ENCODE measurements at regions not wholly inside any gene's neighbourhood (a gene's known extent, or its start where the extent isn't known, plus 50 kb on each side); places are given as distances from the start of the nearest gene placed in this dataset.

DNA sequence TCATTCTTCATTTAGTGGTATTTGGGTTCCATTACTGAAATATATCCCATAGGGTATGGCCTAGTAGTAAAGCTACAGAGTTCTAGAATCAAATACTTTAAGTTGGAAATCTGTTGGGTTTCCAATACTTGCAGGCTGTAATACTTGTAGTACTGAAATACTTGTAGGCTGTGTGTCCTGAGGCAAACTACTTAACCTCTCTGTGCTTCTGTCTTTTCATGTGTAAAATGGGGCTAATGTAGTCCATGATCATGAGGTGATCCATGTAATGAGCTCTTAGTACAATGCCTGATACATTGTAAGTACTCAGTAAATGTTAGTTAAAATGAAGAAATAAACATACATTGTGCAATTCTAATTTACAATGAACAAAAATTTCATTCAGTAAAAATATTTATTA, 368.9 kb downstream of the CSNK1G3 start:
- Histone ChIP-seq H4K20me1 (ENCODE audit: insufficient read depth) (no peaks in the 10 kb centered on the region), H3K9me2 (no peaks in the 10 kb centered on the region), H3K4me3 (ENCODE audit: low read depth in 2 of 2, low read length in 1 of 2) (no peak overlapping the region), H3K79me2 (ENCODE audit: insufficient read depth) (no peaks in the 10 kb centered on the region), H3K4me2 (no peak overlapping the region), H3F3A (replicated peaks; ENCODE audit: insufficient read depth) (no peaks in the 10 kb centered on the region), H3K27me3 (ENCODE audit: insufficient read depth) (no peaks in the 10 kb centered on the region), H3K9ac (no peak overlapping the region), H3K27ac (ENCODE audit: low read depth in 2 of 2, low read length in 1 of 2) (no peak overlapping the region), H3K9me3 (no peaks in the 10 kb centered on the region), H3K4me1 (ENCODE audit: control insufficient read depth in 1 of 2, insufficient read depth in 2 of 2, low read depth in 1 of 2, low read length in 1 of 2) (peaks cover 8 to 11% of the 10 kb centered on the region in 2 experiments; a peak in 3 of 4 replicates), H3K36me3 (replicated peaks in 1 of 2; ENCODE audit: control insufficient read depth in 1 of 2, insufficient read depth in 2 of 2, low read length in 1 of 2) (no peaks in the 10 kb centered on the region), H2AFZ (ENCODE audit: low read depth) (no peak overlapping the region)
- TF ChIP-seq NRF1 (IDR thresholded peaks at IDR 0.05; ENCODE audit: low read depth, low read length) (no peak), GABPA (IDR thresholded peaks at IDR 0.05; ENCODE audit: low read depth) (no peak), RCOR1 (IDR thresholded peaks at IDR 0.05; ENCODE audit: low read length) (no peak), NFIC (IDR thresholded peaks at IDR 0.05; ENCODE audit: borderline replicate concordance) (no peak), EP300 (IDR thresholded peaks at IDR 0.05; ENCODE audit: borderline replicate concordance in 1 of 2, low read depth in 1 of 2, low read length in 1 of 2) (no peak), SMC3 (IDR thresholded peaks at IDR 0.05; ENCODE audit: low read depth, low read length) (no peak), POLR2AphosphoS5 (IDR thresholded peaks at IDR 0.05; ENCODE audit: low read depth, low read length) (no peak), ZBTB33 (IDR thresholded peaks at IDR 0.05; ENCODE audit: borderline replicate concordance, low read depth) (no peak), IRF3 (IDR thresholded peaks at IDR 0.05; ENCODE audit: low read depth, low read length) (no peak), GATA2 (CRISPR knock-in tag; IDR thresholded peaks at IDR 0.05) (no peak), CHD2 (IDR thresholded peaks at IDR 0.05; ENCODE audit: low read length, partially characterized antibody) (no peak)
- TF ChIP-seq, protein P1, sequence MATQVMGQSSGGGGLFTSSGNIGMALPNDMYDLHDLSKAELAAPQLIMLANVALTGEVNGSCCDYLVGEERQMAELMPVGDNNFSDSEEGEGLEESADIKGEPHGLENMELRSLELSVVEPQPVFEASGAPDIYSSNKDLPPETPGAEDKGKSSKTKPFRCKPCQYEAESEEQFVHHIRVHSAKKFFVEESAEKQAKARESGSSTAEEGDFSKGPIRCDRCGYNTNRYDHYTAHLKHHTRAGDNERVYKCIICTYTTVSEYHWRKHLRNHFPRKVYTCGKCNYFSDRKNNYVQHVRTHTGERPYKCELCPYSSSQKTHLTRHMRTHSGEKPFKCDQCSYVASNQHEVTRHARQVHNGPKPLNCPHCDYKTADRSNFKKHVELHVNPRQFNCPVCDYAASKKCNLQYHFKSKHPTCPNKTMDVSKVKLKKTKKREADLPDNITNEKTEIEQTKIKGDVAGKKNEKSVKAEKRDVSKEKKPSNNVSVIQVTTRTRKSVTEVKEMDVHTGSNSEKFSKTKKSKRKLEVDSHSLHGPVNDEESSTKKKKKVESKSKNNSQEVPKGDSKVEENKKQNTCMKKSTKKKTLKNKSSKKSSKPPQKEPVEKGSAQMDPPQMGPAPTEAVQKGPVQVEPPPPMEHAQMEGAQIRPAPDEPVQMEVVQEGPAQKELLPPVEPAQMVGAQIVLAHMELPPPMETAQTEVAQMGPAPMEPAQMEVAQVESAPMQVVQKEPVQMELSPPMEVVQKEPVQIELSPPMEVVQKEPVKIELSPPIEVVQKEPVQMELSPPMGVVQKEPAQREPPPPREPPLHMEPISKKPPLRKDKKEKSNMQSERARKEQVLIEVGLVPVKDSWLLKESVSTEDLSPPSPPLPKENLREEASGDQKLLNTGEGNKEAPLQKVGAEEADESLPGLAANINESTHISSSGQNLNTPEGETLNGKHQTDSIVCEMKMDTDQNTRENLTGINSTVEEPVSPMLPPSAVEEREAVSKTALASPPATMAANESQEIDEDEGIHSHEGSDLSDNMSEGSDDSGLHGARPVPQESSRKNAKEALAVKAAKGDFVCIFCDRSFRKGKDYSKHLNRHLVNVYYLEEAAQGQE (IDR thresholded peaks at IDR 0.05; ENCODE audit: low read depth, low read length): no peak
- TF ChIP-seq, protein P2, sequence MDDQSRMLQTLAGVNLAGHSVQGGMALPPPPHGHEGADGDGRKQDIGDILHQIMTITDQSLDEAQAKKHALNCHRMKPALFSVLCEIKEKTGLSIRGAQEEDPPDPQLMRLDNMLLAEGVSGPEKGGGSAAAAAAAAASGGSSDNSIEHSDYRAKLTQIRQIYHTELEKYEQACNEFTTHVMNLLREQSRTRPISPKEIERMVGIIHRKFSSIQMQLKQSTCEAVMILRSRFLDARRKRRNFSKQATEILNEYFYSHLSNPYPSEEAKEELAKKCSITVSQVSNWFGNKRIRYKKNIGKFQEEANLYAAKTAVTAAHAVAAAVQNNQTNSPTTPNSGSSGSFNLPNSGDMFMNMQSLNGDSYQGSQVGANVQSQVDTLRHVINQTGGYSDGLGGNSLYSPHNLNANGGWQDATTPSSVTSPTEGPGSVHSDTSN (IDR thresholded peaks at IDR 0.05): no peak
- TF ChIP-seq, protein P3, sequence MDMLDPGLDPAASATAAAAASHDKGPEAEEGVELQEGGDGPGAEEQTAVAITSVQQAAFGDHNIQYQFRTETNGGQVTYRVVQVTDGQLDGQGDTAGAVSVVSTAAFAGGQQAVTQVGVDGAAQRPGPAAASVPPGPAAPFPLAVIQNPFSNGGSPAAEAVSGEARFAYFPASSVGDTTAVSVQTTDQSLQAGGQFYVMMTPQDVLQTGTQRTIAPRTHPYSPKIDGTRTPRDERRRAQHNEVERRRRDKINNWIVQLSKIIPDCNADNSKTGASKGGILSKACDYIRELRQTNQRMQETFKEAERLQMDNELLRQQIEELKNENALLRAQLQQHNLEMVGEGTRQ (IDR thresholded peaks at IDR 0.05; ENCODE audit: borderline replicate concordance, low read depth, low read length): no peak
- CTCF ChIA-PET: interaction anchor here (1.1 to 1.9 kb wide), 2 partner anchors 10 to 17 kb away, joined by 3 to 4 read pairs; no protein-coding TSS in a partner anchor
- no peak for DNase-seq
- POLR2A ChIA-PET: no interaction called here

Measured in SK-N-SH (cell line).